COLO668 (cell line): ENCODE measurements at regions not wholly inside any gene's neighbourhood (a gene's known extent, or its start where the extent isn't known, plus 50 kb on each side); places are given as distances from the start of the nearest gene placed in this dataset.
"Not testable (repeated sequence)": the region's sequence is repeated elsewhere in the genome, so short reads cannot be mapped to it uniquely, and the experiment has no call there.

Experiments
- DNase-seq: peaks from one replicate; lab custom pipeline; 2025; ENCODE audit not compliant: unreplicated experiment; lab: John Stamatoyannopoulos, UW

- no peak for DNase-seq
Measured at GRCh38 chr21:20026543-20026942, 971.7 kb upstream of the NCAM2 start.

- DNase-seq = no peak
Measured at GRCh38 chr21:20030390-20030789, 967.8 kb upstream of the NCAM2 start.

- no peak for DNase-seq
Measured at GRCh38 chr21:20031807-20032206, 966.4 kb upstream of the NCAM2 start.

GRCh38 chr21:20040768-20041167 is 957.4 kb upstream of the NCAM2 start:
- DNase-seq = no peak

DNA sequence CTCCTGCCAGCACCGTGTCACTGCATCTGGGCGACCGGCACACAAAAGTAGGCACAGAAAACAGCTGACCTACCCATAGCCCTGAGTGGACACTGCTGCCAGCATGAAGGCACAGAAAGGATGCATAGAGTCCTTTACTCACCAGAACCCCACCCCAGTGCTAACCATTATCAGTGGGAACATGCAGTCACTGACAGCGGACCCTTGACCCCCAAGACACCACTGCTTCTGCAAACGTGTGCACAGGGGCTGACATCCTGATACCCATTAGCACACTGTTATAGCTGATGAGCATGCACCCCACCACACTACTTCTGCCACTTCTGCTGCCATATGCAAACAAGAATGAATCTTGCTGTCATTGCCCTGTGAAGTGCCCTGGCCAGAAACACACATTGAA is 953.0 kb upstream of the NCAM2 start:
- DNase-seq = no peak

- not testable (repeated sequence) for DNase-seq
Measured at GRCh38 chr21:20048130-20048837, 949.9 kb upstream of the NCAM2 start.

DNA sequence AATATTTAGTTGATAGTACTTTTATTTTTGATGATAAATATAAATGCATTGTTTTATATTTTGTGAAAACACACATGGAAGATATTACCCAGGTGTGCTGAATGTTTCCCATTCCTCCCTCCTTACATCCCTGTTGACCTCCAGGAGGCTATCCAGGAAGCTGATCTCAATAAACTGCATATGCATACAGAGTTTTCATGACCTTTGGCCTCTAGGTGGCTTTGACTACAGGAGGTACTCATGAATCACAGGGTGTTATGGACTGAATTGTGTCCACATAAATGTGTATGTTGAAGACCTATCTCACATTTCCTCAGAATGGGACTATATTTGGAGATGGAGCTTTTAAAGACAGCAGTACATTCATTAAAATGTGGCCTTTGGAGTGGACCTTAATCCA is 914.9 kb upstream of the NCAM2 start:
- no peak for DNase-seq

GRCh38 chr21:20083925-20084324 is 914.3 kb upstream of the NCAM2 start:
- no peak for DNase-seq

DNA sequence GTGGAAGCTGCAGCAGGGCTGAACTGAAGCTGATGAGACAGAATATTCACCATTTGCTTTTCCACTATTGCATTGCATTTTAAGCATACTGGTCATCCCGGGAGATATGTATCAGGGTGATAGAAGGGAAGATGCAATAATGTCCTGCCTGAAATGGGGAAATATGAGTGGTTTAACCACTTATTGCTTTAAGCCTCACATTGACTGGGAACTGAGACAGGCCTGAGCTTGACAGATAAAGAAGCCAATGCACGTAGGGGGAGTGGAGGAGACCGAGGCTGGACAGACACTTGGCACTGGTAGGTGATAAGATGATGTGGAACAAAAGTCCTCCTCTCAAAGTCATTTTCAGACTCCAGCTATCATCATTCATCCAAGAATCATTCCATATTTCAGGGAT is 911.7 kb upstream of the NCAM2 start:
- no peak for DNase-seq

DNA sequence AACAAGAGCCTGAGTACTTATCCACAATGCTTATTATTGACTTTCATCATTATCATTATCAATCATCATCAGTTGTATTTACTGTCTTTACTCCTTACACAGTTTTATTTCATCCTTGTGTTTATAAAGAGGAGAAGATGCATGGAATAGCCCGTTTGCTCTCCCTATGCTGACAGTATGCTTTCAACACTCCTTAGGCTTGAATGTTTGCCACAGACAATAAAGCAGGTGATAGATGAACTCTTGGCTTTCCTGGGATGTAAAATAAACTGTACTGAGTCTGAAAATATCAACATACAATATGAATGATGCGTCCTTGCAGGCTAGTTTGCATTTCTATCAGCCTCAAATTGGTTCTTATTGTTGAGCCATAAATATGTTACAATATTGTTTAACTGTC is 891.8 kb upstream of the NCAM2 start:
- no peak for DNase-seq

DNA sequence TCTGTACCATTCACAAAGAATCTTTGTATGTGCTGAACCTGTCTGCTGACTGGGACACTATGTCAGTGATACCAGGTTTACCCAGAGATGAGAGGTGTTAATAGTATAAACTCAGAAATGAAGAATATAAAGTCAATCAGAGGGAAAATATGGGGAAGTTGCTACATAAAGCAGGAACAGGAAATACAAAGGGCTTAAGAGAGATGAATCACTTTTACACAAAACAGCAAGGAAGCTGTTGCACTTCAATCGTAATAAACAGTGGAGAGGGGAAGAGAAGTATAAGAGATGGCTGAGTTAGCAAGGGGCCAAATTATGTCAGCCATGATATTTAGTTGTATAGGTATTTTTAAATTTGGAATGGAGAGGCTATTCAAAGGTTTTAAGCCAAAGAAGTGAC is 890.2 kb upstream of the NCAM2 start:
- no peak for DNase-seq

- no peak for DNase-seq
Measured at GRCh38 chr21:20108976-20109540, 889.2 kb upstream of the NCAM2 start.

DNA sequence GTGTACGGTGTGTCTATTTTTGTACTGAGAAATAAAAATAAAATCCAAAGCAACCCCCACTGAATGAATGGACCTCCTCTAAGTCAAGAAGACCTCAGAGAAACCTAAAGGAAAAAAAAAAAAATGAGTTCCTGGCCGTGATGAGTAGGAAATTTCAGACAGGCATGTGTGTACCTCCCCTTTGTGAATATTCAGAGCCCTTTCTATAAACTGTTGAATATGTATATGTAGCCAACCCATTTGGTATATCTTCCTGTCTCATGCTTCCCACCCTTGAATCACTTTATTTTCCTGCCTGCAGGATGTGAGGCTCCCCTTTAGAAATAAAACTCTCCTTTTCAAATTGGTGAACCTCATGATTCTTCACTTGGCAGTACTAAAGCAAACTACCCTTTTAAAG is 887.8 kb upstream of the NCAM2 start:
- no peak for DNase-seq

GRCh38 chr21:20151741-20152140 is 846.5 kb upstream of the NCAM2 start:
- DNase-seq = no peak

DNA sequence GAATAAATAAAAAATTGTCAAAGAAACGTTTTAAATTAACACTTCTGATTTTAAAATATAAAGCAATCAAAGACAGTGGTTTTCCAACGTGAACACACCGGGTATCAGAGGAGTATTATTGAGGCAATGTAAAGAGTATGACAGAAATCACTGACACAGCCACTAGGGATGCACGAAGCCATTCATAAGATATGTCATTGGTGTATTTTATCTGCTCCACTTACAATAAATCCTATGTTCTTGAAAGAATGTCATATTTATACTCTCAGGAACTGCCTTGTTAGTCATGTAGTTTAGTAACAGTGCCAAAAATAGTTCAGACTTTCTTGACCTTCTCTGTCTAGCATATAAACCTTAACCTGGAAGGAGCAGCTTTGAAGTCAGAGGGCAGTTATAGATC is 835.0 kb upstream of the NCAM2 start:
- no peak for DNase-seq

- no peak for DNase-seq
Measured at GRCh38 chr21:20167059-20167458, 831.1 kb upstream of the NCAM2 start.

DNA sequence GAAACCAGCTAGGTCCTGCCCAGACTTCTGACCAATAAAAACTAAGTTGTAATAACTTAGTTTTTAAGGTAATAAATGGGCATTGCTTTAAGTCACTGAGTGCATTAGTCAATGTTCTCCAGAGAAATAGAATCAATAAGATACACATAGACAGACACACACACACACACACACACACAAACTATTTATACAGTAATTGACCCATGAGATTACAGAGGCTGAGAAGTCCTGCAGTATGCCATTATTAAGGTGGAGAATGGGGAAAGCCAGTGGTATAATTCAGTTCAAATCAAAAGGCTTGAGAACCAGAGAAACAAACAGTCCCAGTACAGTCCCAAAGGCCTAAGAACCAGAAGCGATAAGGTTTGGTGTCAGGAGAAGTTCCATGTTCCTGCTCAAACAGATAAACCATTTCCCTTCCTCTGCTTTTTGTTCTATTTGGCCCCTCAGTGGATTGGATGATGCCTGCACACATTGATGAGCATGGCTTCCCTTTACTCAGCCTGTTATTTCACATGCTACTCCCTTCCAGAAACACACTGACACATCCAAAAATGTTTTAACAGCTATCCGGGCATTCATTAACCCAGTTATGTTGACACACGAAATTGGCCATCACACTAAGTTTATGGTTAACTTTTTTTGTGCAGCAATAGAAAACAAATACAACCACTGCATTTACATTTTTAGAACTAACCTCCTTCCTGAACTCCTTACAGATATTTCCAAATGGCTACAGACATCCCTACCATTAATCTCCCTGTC is 828.2 kb upstream of the NCAM2 start:
- no peak for DNase-seq

DNA sequence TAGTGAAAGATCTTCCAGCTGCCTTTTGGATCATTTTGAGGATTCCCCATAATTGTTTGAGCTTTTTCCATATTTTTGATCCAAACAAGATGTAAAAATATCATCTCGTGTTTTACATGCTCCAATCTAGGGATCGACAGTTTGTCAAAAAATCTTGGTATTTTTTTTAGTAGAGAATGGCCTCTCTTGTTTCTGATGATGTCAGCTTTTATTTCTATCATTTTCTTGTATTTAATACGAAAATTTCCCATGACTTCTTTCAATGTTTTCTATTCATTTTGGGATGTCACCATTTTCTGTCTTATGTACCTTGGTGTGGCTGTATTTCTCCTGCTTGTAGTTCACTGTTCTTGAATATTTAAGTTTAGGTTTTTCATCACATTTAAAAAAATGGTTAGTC is 812.0 kb upstream of the NCAM2 start:
- no peak for DNase-seq

GRCh38 chr21:20187028-20187427 is 811.2 kb upstream of the NCAM2 start:
- DNase-seq = no peak

GRCh38 chr21:20201323-20201722 is 796.9 kb upstream of the NCAM2 start:
- not testable (repeated sequence) for DNase-seq

GRCh38 chr21:20207335-20207734 is 790.9 kb upstream of the NCAM2 start:
- no peak for DNase-seq

GRCh38 chr21:20215959-20216358 is 782.2 kb upstream of the NCAM2 start:
- no peak for DNase-seq
